CD4-positive, alpha-beta T cell (primary cell): ENCODE measurements at regions not wholly inside any gene's neighbourhood (a gene's known extent, or its start where the extent isn't known, plus 50 kb on each side); places are given as distances from the start of the nearest gene placed in this dataset.

Experiments used
- ATAC-seq: fragments of 200-7000 bp; cut with Tn5 transposase; one replicate; pipeline ENCODE4 v1.10.0; 2022; ENCODE audit warnings: mild to moderate bottlenecking; ENCODE audit not compliant: poor library complexity
- CTCF ChIA-PET: fragments of 350-600 bp; sonication (Branson Sonifier 250); formaldehyde crosslinking; loops from one replicate; lab custom pipeline; 2021; ENCODE audit warnings: antibody characterized with exemption, inconsistent platforms; lab: Charles Lee
- POLR2A ChIA-PET: fragments of 350-600 bp; sonication (Branson Sonifier 250); formaldehyde crosslinking; loops from one replicate; lab custom pipeline; 2021; ENCODE audit warnings: antibody characterized with exemption, inconsistent platforms; lab: Charles Lee
- DNase-seq, 14 experiments: peaks; one replicate each; pipeline ENCODE4 v3.0.0-alpha.2; 2013 to 2020; ENCODE audit warnings: mixed read lengths in 2 of 14
- H3K27ac ChIP-seq, 2 donors: one replicate each; pipeline versions ENCODE4 v1.5.1 to v1.7.0; 2013; ENCODE audit warnings: low read length in 2 of 2, low read depth in 1 of 2, mild to moderate bottlenecking in 1 of 2
- H3K27me3 ChIP-seq, 2 experiments: 1 replicate in 1 of 2; 2 replicates in 1 of 2; pipeline versions ENCODE4 v1.6.1 to v1.7.0; 2013; ENCODE audit warnings: low read length in 2 of 2, control low read depth in 1 of 2, mild to moderate bottlenecking in 1 of 2, moderate library complexity in 1 of 2; ENCODE audit not compliant: insufficient read depth in 2 of 2, control insufficient read depth in 1 of 2
- H3K36me3 ChIP-seq: one replicate; pipeline ENCODE4 v1.6.1; 2013; ENCODE audit warnings: low read length, control low read depth; ENCODE audit not compliant: insufficient read depth
- H3K4me1 ChIP-seq: one replicate; pipeline ENCODE4 v1.6.1; 2013; ENCODE audit warnings: low read length, control low read depth; ENCODE audit not compliant: insufficient read depth
- H3K4me3 ChIP-seq: one replicate; pipeline ENCODE4 v1.5.1; 2013; ENCODE audit warnings: mild to moderate bottlenecking, low read length, moderate library complexity
- H3K9me3 ChIP-seq, 2 experiments: 1 replicate in 1 of 2; 2 replicates in 1 of 2; pipeline versions ENCODE4 v1.6.1 to v1.7.0; 2013; ENCODE audit warnings: low read length in 2 of 2, mild to moderate bottlenecking in 2 of 2, control low read depth in 1 of 2, moderate library complexity in 1 of 2; ENCODE audit not compliant: control insufficient read depth in 1 of 2, insufficient read depth in 1 of 2
- H3K27ac Mint-ChIP-seq: one replicate; pipeline ENCODE4 v1.8.0; 2020; ENCODE audit warnings: mixed read lengths
- H3K27me3 Mint-ChIP-seq: one replicate; pipeline ENCODE4 v1.8.0; 2021; ENCODE audit warnings: mixed read lengths
- H3K36me3 Mint-ChIP-seq: one replicate; pipeline ENCODE4 v1.8.0; 2021; ENCODE audit warnings: low read depth, mixed read lengths
- H3K4me1 Mint-ChIP-seq: one replicate; pipeline ENCODE4 v1.8.0; 2021; ENCODE audit warnings: low read depth, mixed read lengths
- H3K4me3 Mint-ChIP-seq: one replicate; pipeline ENCODE4 v1.8.0; 2020; ENCODE audit warnings: mild to moderate bottlenecking, mixed read lengths
- H3K9me3 Mint-ChIP-seq: one replicate; pipeline ENCODE4 v1.8.0; 2020; ENCODE audit warnings: mixed read lengths
- CTCF ChIP-seq: fragments of 200-600 bp; IDR thresholded peaks from one replicate; pipeline ENCODE4 v1.8.0; 2022; ENCODE audit warnings: antibody characterized with exemption, mild to moderate bottlenecking
- intact Hi-C, 2 experiments: fragments of 100-400 bp; cut with DNase I in 1 of 2; cut with micrococcal nuclease in 1 of 2; formaldehyde crosslinking; loops; one replicate each; pipeline versions ENCODE4 v1.15.1 to v1.9.0; 2023 to 2025; cut with DNase I, micrococcal nuclease

DNA sequence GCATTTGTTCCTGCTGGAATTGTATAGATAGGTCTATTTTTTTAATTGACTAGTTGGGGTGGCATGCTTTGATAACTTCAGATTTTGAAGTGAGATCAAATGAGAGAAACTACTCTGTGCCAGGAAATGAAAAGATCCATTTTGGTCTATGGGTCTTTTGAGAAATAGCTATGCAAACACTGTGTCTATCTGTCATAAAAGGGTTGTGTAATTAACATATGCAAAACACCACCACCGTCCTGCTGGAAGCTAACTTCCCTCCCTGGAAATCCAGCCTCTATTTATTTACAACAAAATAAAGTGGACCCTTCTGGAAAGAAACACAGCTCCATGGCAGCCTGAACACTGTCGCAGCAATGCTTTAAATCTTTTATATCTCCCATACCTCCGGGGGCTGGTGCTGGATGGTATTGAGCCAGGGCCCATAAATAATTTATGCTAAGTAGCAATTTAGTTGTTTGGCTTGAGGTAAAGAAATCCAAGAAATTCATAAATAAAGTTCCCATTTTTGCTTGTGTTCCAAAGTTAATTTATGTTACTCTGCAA, 244.2 kb upstream of the POU3F2 start:
- H3K27ac ChIP-seq, result no peak overlapping the region
- no peak overlapping the region for H3K4me3 ChIP-seq
- Mint-ChIP-seq H3K9me3 (no peaks in the 10 kb centered on the region), H3K4me1 (no peaks in the 10 kb centered on the region), H3K27ac (no peak overlapping the region), H3K36me3 (no peaks in the 10 kb centered on the region), H3K4me3 (no peak overlapping the region), H3K27me3 (peaks cover 5% of the 10 kb centered on the region)
- intact Hi-C loops, result no loop called here
- POLR2A ChIA-PET, result no interaction called here
- H3K36me3 ChIP-seq, result no peaks in the 10 kb centered on the region
- ATAC-seq (no peak), DNase-seq (no peak)
- TF ChIP-seq CTCF, result no peak
- no peaks in the 10 kb centered on the region for H3K4me1 ChIP-seq
- H3K27me3 ChIP-seq, result no peaks in the 10 kb centered on the region
- CTCF ChIA-PET, result no interaction called here
- H3K9me3 ChIP-seq, result no peaks in the 10 kb centered on the region

DNA sequence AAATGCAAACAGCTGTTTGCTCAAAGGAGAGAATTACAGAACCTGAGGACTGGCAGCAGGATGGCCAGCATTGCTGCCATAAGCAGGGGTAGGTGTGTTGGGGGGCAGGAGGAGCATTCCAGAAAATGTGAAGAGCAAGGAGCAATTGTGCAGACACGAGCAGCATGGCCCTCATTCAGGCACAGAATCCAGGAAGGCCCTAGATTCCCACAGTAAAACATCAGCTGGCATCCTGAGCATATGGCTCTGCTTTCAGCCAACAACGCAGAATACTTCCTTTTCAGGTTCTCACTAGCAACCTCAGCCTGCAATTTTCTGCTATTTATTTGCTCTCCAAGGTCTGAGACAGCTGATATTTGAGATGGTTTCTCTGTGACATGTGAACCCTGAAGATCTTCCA, 243.4 kb upstream of the POU3F2 start:
- Histone ChIP-seq H3K4me1 (no peaks in the 10 kb centered on the region), H3K27ac (no peak overlapping the region), H3K9me3 (no peaks in the 10 kb centered on the region), H3K36me3 (no peaks in the 10 kb centered on the region), H3K4me3 (no peak overlapping the region), H3K27me3 (no peaks in the 10 kb centered on the region)
- no peaks in the 10 kb centered on the region for H3K9me3 Mint-ChIP-seq
- no peak for DNase-seq
- no peaks in the 10 kb centered on the region for H3K36me3 Mint-ChIP-seq
- intact Hi-C loops, result no loop called here
- no peaks in the 10 kb centered on the region for H3K27me3 Mint-ChIP-seq
- no peak for ATAC-seq
- no peak overlapping the region for H3K4me3 Mint-ChIP-seq
- no peak overlapping the region for H3K27ac Mint-ChIP-seq
- no peak for TF ChIP-seq CTCF
- CTCF ChIA-PET, result no interaction called here
- POLR2A ChIA-PET, result no interaction called here
- H3K4me1 Mint-ChIP-seq, result no peaks in the 10 kb centered on the region

DNA sequence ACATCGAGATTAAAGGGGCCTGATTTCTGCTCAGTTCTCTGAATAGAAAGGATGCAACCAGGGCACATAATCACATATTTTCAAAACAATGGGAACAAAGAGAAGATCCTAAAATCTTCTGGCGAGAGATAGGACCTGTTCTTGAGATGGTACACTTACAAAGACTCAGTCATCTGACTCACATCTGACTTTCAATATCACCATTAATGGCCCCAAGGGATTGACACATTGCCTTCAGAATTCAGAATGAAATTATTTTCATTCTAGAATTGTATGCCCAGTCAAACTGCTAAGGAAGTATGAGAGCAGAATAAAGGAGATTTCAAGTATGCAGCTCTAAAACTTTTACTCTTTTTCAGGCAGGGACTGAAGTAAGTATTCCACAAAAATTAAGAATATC, 240.7 kb upstream of the POU3F2 start:
- H3K9me3 Mint-ChIP-seq, result peaks cover 4% of the 10 kb centered on the region
- intact Hi-C loops, result no loop called here

More for the DNA sequence above, 240.7 kb upstream of the POU3F2 start:
- POLR2A ChIA-PET, result no interaction called here
- DNase-seq (no peak), ATAC-seq (no peak)
- H3K4me3 Mint-ChIP-seq, result no peak overlapping the region
- H3K27ac ChIP-seq, result no peak overlapping the region
- no peaks in the 10 kb centered on the region for H3K36me3 Mint-ChIP-seq
- no peaks in the 10 kb centered on the region for H3K27me3 Mint-ChIP-seq
- H3K4me1 ChIP-seq, result no peaks in the 10 kb centered on the region
- no peaks in the 10 kb centered on the region for H3K36me3 ChIP-seq
- H3K4me3 ChIP-seq, result no peak overlapping the region
- TF ChIP-seq CTCF, result no peak
- H3K9me3 ChIP-seq, result no peaks in the 10 kb centered on the region
- H3K4me1 Mint-ChIP-seq, result no peaks in the 10 kb centered on the region
- no peak overlapping the region for H3K27ac Mint-ChIP-seq
- H3K27me3 ChIP-seq, result no peaks in the 10 kb centered on the region
- CTCF ChIA-PET, result no interaction called here
